Stomach (tissue), 8 donors: ENCODE measurements at regions not wholly inside any gene's neighbourhood (a gene's known extent, or its start where the extent isn't known, plus 50 kb on each side); places are given as distances from the start of the nearest gene placed in this dataset.

Experiments used
- DNase-seq, 2 donors: peaks; one replicate each; pipeline versions ENCODE4 v3.0.0 to v3.0.0-alpha.2; 2013 to 2019
- H3K27ac ChIP-seq, 5 donors: fragments of 200-600 bp in 4 of 5; sonication (generic) in 4 of 5; one replicate each; pipeline ENCODE4 v1.5.1; 2013 to 2019; ENCODE audit warnings: mild to moderate bottlenecking in 1 of 5, moderate library complexity in 1 of 5
- H3K27me3 ChIP-seq, 3 donors: fragments of 200-600 bp; sonication (generic); one replicate each; pipeline ENCODE4 v1.5.1; 2017 to 2019; ENCODE audit warnings: mixed run types in 1 of 3
- H3K36me3 ChIP-seq, 4 donors: fragments of 200-600 bp; sonication (generic); 1 replicate in 3 of 4; 2 replicates in 1 of 4; pipeline ENCODE4 v1.5.1; 2016 to 2019
- H3K4me1 ChIP-seq, 4 donors: fragments of 200-600 bp; sonication (generic); one replicate each; pipeline ENCODE4 v1.5.1; 2016 to 2019
- H3K4me3 ChIP-seq, 4 donors: fragments of 200-600 bp; sonication (generic) in 3 of 4; one replicate each; pipeline ENCODE4 v1.5.1; 2016 to 2019; ENCODE audit warnings: mild to moderate bottlenecking in 1 of 4
- H3K9me3 ChIP-seq, 4 donors: fragments of 200-600 bp; sonication (generic); one replicate each; pipeline ENCODE4 v1.5.1; 2016 to 2019
- EP300 ChIP-seq: sonication (generic); formaldehyde crosslinking; IDR thresholded peaks from one replicate; pipeline ENCODE4 v1.6.1; 2017; ENCODE audit warnings: antibody characterized with exemption
- POLR2A ChIP-seq, 4 donors: fragments of 450-650 bp; IDR thresholded peaks; one replicate each; pipeline ENCODE4 v1.6.1; 2016; ENCODE audit warnings: antibody characterized with exemption in 4 of 4, control low read depth in 2 of 4, mild to moderate bottlenecking in 1 of 4, moderate library complexity in 1 of 4
- POLR2AphosphoS5 ChIP-seq, 3 donors: sonication (generic); formaldehyde crosslinking; IDR thresholded peaks; one replicate each; pipeline ENCODE4 v1.6.1; 2016; ENCODE audit warnings: antibody characterized with exemption in 3 of 3
- WGBS, 5 donors: extraction: QIAGEN DNeasy Blood & Tissue Kit in 3 of 5; methylation state at CpG; one replicate each; pipeline versions ENCODE4 v1.1.5 to v1.1.7; 2013 to 2018; 5-methylcytosine and 5-hydroxymethylcytosine counted together
- intact Hi-C: fragments of 100-400 bp; cut with DNase I; formaldehyde crosslinking; loops from one replicate; pipeline ENCODE4 v1.15.1; 2023; ENCODE audit warnings: low total_unique reads
- TF ChIP-seq, protein P1 (sequence below), 7 experiments: fragments of 450-650 bp in 4 of 7; fragments of 200-600 bp in 3 of 7; sonication (generic) in 3 of 7; IDR thresholded peaks; one replicate each; pipeline ENCODE4 v1.5.1; 2016 to 2019; ENCODE audit warnings: antibody characterized with exemption in 7 of 7, control low read depth in 2 of 7, mild to moderate bottlenecking in 1 of 7
- donor health status: healthy with polysubstance abuse.
- donor health status: Bipolar disorder and iron deficiency.
- donor health status: healthy.

DNA sequence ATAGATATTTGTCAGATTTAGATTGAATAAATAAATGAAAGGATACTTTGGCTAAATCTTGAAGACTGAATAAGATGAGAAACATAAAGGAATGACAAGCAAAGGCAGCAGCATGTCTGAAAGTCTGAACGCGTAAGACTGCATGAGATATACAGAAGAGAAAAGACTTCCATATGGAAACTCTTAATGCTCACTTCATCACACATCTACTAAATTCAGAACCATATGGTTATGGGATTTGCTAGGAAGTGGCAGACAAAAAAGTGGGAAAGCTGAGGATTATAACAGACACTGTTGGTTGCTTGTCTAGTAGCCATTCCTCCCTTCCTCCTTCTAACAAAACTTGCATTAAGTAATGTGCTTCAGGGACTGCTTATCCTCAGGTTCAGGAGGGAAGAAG, 446.7 kb downstream of the KCTD12 start:
- H3K4me3 ChIP-seq, result no peak overlapping the region
- H3K27ac ChIP-seq, result no peak overlapping the region
- H3K4me1 ChIP-seq, result no peaks in the 10 kb centered on the region
- no peak for DNase-seq
- peaks cover 0 to 3% (median 0%) of the 10 kb centered on the region in 4 donors for H3K9me3 ChIP-seq
- H3K36me3 ChIP-seq, result no peaks in the 10 kb centered on the region
- intact Hi-C loops, result no loop called here
- H3K27me3 ChIP-seq, result no peaks in the 10 kb centered on the region
- TF ChIP-seq POLR2AphosphoS5 (IDR thresholded peaks at IDR 0.05) (no peak), POLR2A (IDR thresholded peaks at IDR 0.05) (no peak), EP300 (no peak)
- TF ChIP-seq, protein P1, sequence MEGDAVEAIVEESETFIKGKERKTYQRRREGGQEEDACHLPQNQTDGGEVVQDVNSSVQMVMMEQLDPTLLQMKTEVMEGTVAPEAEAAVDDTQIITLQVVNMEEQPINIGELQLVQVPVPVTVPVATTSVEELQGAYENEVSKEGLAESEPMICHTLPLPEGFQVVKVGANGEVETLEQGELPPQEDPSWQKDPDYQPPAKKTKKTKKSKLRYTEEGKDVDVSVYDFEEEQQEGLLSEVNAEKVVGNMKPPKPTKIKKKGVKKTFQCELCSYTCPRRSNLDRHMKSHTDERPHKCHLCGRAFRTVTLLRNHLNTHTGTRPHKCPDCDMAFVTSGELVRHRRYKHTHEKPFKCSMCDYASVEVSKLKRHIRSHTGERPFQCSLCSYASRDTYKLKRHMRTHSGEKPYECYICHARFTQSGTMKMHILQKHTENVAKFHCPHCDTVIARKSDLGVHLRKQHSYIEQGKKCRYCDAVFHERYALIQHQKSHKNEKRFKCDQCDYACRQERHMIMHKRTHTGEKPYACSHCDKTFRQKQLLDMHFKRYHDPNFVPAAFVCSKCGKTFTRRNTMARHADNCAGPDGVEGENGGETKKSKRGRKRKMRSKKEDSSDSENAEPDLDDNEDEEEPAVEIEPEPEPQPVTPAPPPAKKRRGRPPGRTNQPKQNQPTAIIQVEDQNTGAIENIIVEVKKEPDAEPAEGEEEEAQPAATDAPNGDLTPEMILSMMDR (IDR thresholded peaks at IDR 0.05), result no peak
- 89 to 98% (median 94%) methylated on average over 2 of the region's 2 CpGs for WGBS, 5 donors

DNA sequence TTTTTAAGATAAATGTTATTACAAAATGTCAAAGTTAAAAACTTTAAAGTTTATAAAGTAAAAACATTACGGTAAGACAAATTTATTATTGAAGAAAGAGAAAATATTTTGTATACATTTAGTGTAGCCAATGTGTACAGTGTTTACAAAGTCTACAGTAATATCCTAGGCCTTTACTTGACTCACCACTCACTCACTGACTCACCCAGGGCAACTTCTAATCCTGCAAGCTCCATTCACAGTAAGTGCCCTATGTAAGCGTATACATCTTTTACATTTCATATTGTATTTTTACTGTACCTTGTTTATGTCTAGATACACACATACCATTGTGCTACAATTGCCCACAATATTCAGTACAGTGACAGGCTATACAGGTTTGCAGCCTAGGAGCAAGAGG, 448.2 kb downstream of the KCTD12 start:
- no peak overlapping the region for H3K4me3 ChIP-seq
- TF ChIP-seq POLR2AphosphoS5 (IDR thresholded peaks at IDR 0.05) (no peak), POLR2A (IDR thresholded peaks at IDR 0.05) (no peak), EP300 (no peak)
- TF ChIP-seq, protein P1 (IDR thresholded peaks at IDR 0.05), result no peak
- no peaks in the 10 kb centered on the region for H3K27me3 ChIP-seq
- H3K36me3 ChIP-seq, result no peaks in the 10 kb centered on the region
- intact Hi-C loops, result no loop called here
- no peaks in the 10 kb centered on the region for H3K9me3 ChIP-seq
- 79 to 91% (median 88%) methylated on average over 2 of the region's 2 CpGs for WGBS, 5 donors
- H3K27ac ChIP-seq, result no peak overlapping the region
- no peaks in the 10 kb centered on the region for H3K4me1 ChIP-seq
- DNase-seq, result no peak

DNA sequence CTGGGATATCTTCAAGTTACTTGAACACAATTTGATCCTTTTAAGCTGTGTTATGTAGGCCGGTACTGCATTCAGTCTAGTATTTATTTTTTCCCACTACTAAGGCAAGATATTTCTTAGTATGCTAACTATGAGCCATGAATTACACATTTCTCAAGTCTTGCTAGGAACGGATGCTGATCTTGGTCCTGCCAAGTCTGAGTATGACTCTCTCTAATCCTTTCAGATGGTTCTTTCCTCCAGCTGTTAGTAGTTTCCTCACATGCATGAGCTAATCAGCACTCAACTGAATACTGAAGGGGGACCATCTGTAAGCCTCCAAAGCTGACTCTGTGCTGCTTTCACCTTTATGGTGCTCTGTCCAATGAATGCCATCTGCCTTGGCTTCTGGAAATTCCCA, 460.3 kb downstream of the KCTD12 start:
- no peaks in the 10 kb centered on the region for H3K36me3 ChIP-seq
- H3K27ac ChIP-seq, result peak overlapping the region in 1 of 5 donors; percentile 44
- DNase-seq, result peak in 1 of 2 donors; percentile 77

DNA sequence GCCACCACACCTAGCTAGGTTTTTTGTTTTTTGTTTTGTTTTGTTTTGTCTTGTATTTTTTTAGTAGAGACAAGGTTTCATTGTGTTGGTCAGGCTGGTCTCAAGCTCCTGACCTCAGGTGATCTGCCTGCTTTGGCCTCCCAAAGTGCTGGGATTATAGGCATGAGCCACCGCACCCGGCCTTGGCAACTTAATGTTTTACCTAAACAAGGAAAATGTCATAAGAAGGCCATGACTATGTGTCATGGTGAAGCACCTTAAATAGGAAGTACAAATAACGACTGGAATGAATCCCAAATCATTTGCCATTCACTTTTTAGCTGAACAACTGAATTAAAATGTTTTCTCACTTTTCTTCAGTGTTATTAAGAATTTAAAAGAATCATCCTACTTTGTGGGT, 465.2 kb downstream of the KCTD12 start:
- Histone ChIP-seq H3K27ac (no peak overlapping the region), H3K9me3 (no peaks in the 10 kb centered on the region), H3K4me3 (no peak overlapping the region), H3K27me3 (no peaks in the 10 kb centered on the region), H3K36me3 (no peaks in the 10 kb centered on the region), H3K4me1 (peaks cover 0 to 4% (median 0%) of the 10 kb centered on the region in 4 donors)
- DNase-seq, result no peak
- no peak for TF ChIP-seq EP300
- no peak for TF ChIP-seq POLR2A (IDR thresholded peaks at IDR 0.05)
- TF ChIP-seq, protein P1 (IDR thresholded peaks at IDR 0.05), result no peak
- TF ChIP-seq POLR2AphosphoS5 (IDR thresholded peaks at IDR 0.05), result no peak
- WGBS, 5 donors, result 54 to 85% (median 60%) methylated on average over 3 of the region's 3 CpGs
- intact Hi-C loops, result no loop called here

More for the DNA sequence above, 460.3 kb downstream of the KCTD12 start:
- peak in 1 of 3 donors; percentile 76 for TF ChIP-seq POLR2AphosphoS5 (IDR thresholded peaks at IDR 0.05)
- TF ChIP-seq, protein P1 (IDR thresholded peaks at IDR 0.05), result no peak
- TF ChIP-seq POLR2A (IDR thresholded peaks at IDR 0.05), result no peak
- TF ChIP-seq EP300, result no peak
- 43 to 72% (median 66%) methylated on average over 2 of the region's 2 CpGs for WGBS, 5 donors
- H3K4me3 ChIP-seq, result no peak overlapping the region
- H3K27me3 ChIP-seq, result no peaks in the 10 kb centered on the region
- H3K9me3 ChIP-seq, result no peaks in the 10 kb centered on the region
- intact Hi-C loops, result no loop called here
- H3K4me1 ChIP-seq, result peaks cover 0 to 7% (median 0%) of the 10 kb centered on the region in 4 donors
